NB4 (cell line): ENCODE measurements at regions not wholly inside any gene's neighbourhood (a gene's known extent, or its start where the extent isn't known, plus 50 kb on each side); places are given as distances from the start of the nearest gene placed in this dataset.

Experiments used
- MYC ChIP-seq: IDR thresholded peaks from 2 replicates; pipeline ENCODE4 v1.6.1; 2011; ENCODE audit warnings: low read depth, low read length
- POLR2A ChIP-seq: IDR thresholded peaks from 2 replicates; pipeline ENCODE4 v1.6.1; 2011; ENCODE audit warnings: mild to moderate bottlenecking; ENCODE audit not compliant: insufficient read length; ENCODE audit errors: extremely low read depth
- TF ChIP-seq, protein P1 (sequence below): IDR thresholded peaks from one replicate; pipeline ENCODE4 v1.5.1; 2012; ENCODE audit warnings: low read depth, low read length
- TF ChIP-seq, protein P2 (sequence below): IDR thresholded peaks from 2 replicates; pipeline ENCODE4 v1.6.1; 2011; ENCODE audit warnings: low read depth, low read length

DNA sequence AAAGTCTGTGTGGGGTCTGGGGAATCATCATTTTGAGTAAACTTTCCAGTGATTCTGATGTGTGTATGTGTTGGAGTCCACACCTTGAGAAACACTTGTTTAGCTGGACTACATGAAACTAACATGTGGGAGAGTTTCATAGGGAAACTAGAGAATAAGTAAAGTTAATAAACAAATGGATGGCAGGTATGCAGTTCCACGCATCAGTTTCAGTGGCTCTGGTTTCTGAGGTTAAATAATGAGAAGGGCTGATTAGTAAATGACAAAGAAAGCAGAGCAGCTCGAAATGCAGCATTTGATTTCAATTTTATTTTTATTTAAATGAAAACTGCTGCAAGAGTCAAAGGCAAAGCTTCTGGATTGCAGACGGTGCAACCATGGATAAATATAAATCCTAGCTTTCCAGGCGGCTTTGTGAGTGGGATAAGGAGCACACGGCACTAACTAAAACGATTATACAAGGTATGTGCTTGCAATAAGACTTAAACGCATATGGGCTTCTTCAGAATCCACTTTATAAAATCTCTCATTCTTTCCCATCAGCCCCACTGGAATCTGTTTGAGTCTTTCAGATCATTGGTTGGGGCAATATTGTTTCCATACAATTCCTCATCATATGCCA, 310.7 kb downstream of the PLPP3 start:
- TF ChIP-seq, protein P1, sequence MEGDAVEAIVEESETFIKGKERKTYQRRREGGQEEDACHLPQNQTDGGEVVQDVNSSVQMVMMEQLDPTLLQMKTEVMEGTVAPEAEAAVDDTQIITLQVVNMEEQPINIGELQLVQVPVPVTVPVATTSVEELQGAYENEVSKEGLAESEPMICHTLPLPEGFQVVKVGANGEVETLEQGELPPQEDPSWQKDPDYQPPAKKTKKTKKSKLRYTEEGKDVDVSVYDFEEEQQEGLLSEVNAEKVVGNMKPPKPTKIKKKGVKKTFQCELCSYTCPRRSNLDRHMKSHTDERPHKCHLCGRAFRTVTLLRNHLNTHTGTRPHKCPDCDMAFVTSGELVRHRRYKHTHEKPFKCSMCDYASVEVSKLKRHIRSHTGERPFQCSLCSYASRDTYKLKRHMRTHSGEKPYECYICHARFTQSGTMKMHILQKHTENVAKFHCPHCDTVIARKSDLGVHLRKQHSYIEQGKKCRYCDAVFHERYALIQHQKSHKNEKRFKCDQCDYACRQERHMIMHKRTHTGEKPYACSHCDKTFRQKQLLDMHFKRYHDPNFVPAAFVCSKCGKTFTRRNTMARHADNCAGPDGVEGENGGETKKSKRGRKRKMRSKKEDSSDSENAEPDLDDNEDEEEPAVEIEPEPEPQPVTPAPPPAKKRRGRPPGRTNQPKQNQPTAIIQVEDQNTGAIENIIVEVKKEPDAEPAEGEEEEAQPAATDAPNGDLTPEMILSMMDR = no peak
- no peak for TF ChIP-seq MYC
- TF ChIP-seq, protein P2, sequence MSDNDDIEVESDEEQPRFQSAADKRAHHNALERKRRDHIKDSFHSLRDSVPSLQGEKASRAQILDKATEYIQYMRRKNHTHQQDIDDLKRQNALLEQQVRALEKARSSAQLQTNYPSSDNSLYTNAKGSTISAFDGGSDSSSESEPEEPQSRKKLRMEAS = no peak
- TF ChIP-seq POLR2A = no peak
